SK-N-SH (cell line): ENCODE measurements at regions not wholly inside any gene's neighbourhood (a gene's known extent, or its start where the extent isn't known, plus 50 kb on each side); places are given as distances from the start of the nearest gene placed in this dataset.

Experiments used
- CTCF ChIA-PET: fragments of 300-600, 350-600 bp; formaldehyde crosslinking; extraction: SDS; loops from one replicate; lab custom pipeline; 2021; lab: Yijun Ruan, JAX
- POLR2A ChIA-PET: fragments of 350-600 bp; sonication (Branson Sonifier 250); formaldehyde crosslinking; extraction: SDS; loops from one replicate; lab custom pipeline; 2020; ENCODE audit warnings: antibody characterized with exemption, inconsistent platforms; lab: Yijun Ruan, JAX
- DNase-seq: peaks from one replicate; pipeline ENCODE4 v3.0.0; 2012
- H2AFZ ChIP-seq: fragments of 200-600 bp; sonication (generic); 2 replicates; pipeline ENCODE4 v1.8.1; 2016; ENCODE audit warnings: antibody characterized with exemption, mild to moderate bottlenecking, low read depth
- H3F3A ChIP-seq: fragments of 200-600 bp; sonication (generic); replicated peaks from 2 replicates; pipeline ENCODE3; 2016; ENCODE audit warnings: antibody characterized with exemption, mild to moderate bottlenecking; ENCODE audit not compliant: insufficient read depth
- H3K27ac ChIP-seq, 2 experiments: fragments of 200-500 bp in 1 of 2; fragments of 200-600 bp in 1 of 2; sonication (Bioruptor generic) in 1 of 2; sonication (generic), shearing (Covaris generic) in 1 of 2; 2 replicates each; pipeline versions ENCODE4 v1.5.1 to v1.6.1; 2014 to 2016; ENCODE audit warnings: low read depth in 2 of 2, inconsistent platforms in 1 of 2, low read length in 1 of 2, mild to moderate bottlenecking in 1 of 2, mixed read lengths in 1 of 2
- H3K27me3 ChIP-seq: fragments of 200-600 bp; sonication (generic), shearing (Covaris generic); 2 replicates; pipeline ENCODE4 v1.6.1; 2016; ENCODE audit warnings: mixed run types; ENCODE audit not compliant: insufficient read depth
- H3K36me3 ChIP-seq, 2 experiments: fragments of 200-500 bp in 1 of 2; fragments of 200-600 bp in 1 of 2; sonication (Bioruptor generic) in 1 of 2; sonication (generic) in 1 of 2; replicated peaks in 1 of 2; 2 replicates each; pipeline versions ENCODE3 to v1.5.1; 2014 to 2016; ENCODE audit warnings: low read length in 1 of 2, mild to moderate bottlenecking in 1 of 2; ENCODE audit not compliant: insufficient read depth in 2 of 2, control insufficient read depth in 1 of 2
- H3K4me1 ChIP-seq, 2 experiments: fragments of 200-500 bp in 1 of 2; fragments of 200-600 bp in 1 of 2; sonication (Bioruptor generic) in 1 of 2; sonication (generic), shearing (Covaris generic) in 1 of 2; 2 replicates each; pipeline versions ENCODE4 v1.5.1 to v1.6.1; 2014 to 2016; ENCODE audit warnings: low read depth in 1 of 2, low read length in 1 of 2, mixed run types in 1 of 2; ENCODE audit not compliant: insufficient read depth in 2 of 2, control insufficient read depth in 1 of 2
- H3K4me2 ChIP-seq: fragments of 200-600 bp; sonication (generic), shearing (Covaris generic); 2 replicates; pipeline ENCODE4 v1.6.1; 2017; ENCODE audit warnings: mixed run types
- H3K4me3 ChIP-seq, 2 experiments: fragments of 200-500 bp in 1 of 2; fragments of 200-600 bp in 1 of 2; sonication (Bioruptor generic) in 1 of 2; sonication (generic), shearing (Covaris generic) in 1 of 2; 2 replicates each; pipeline versions ENCODE4 v1.5.1 to v1.8.1; 2014 to 2016; ENCODE audit warnings: low read depth in 2 of 2, inconsistent platforms in 1 of 2, low read length in 1 of 2, mild to moderate bottlenecking in 1 of 2, mixed read lengths in 1 of 2, moderate library complexity in 1 of 2
- H3K79me2 ChIP-seq: fragments of 200-600 bp; sonication (generic); 2 replicates; pipeline ENCODE4 v1.8.1; 2017; ENCODE audit warnings: mild to moderate bottlenecking; ENCODE audit not compliant: insufficient read depth
- H3K9ac ChIP-seq: fragments of 200-600 bp; sonication (generic); 2 replicates; pipeline ENCODE4 v1.6.1; 2017; ENCODE audit warnings: mixed run types
- H3K9me2 ChIP-seq: fragments of 200-600 bp; sonication (generic); 2 replicates; pipeline ENCODE4 v1.6.1; 2017; ENCODE audit warnings: mixed run types
- H3K9me3 ChIP-seq: fragments of 200-600 bp; sonication (generic); 2 replicates; pipeline ENCODE4 v1.6.1; 2017; ENCODE audit warnings: mixed run types, mild to moderate bottlenecking, moderate library complexity
- H4K20me1 ChIP-seq: fragments of 200-600 bp; sonication (generic); 2 replicates; pipeline ENCODE4 v1.6.1; 2017; ENCODE audit warnings: mild to moderate bottlenecking, mixed run types; ENCODE audit not compliant: insufficient read depth
- EZH2phosphoT487 ChIP-seq: fragments of 200-600 bp; sonication (generic); IDR thresholded peaks from 2 replicates; pipeline ENCODE4 v1.6.1; 2017; ENCODE audit warnings: low read depth, mixed run types, mild to moderate bottlenecking, antibody characterized with exemption, moderate library complexity, borderline replicate concordance
- FOXM1 ChIP-seq: IDR thresholded peaks from 2 replicates; pipeline ENCODE4 v1.4.0; 2012; ENCODE audit warnings: low read depth, mild to moderate bottlenecking
- JUND ChIP-seq: IDR thresholded peaks from 2 replicates; pipeline ENCODE4 v1.4.0; 2012
- MAX ChIP-seq: IDR thresholded peaks from 2 replicates; pipeline ENCODE4 v1.4.0; 2012; ENCODE audit warnings: low read depth
- MXI1 ChIP-seq: IDR thresholded peaks from 2 replicates; pipeline ENCODE4 v1.6.1; 2012; ENCODE audit warnings: mild to moderate bottlenecking, low read depth, low read length, improper control_type of control experiment
- NRF1 ChIP-seq: IDR thresholded peaks from 2 replicates; pipeline ENCODE4 v1.6.1; 2012; ENCODE audit warnings: low read depth, mild to moderate bottlenecking, low read length
- PBX3 ChIP-seq: IDR thresholded peaks from 2 replicates; pipeline ENCODE4; 2012
- POLR2AphosphoS5 ChIP-seq: IDR thresholded peaks from 2 replicates; pipeline ENCODE4 v1.6.1; 2012; ENCODE audit warnings: low read depth, low read length
- RCOR1 ChIP-seq: fragments of 150-350 bp; IDR thresholded peaks from 2 replicates; pipeline ENCODE4 v1.6.1; 2017; ENCODE audit warnings: antibody characterized with exemption, low read length
- RXRA ChIP-seq: IDR thresholded peaks from 2 replicates; pipeline ENCODE4 v1.4.0; 2012; ENCODE audit warnings: low read depth, mild to moderate bottlenecking, borderline replicate concordance
- SIN3A ChIP-seq: IDR thresholded peaks from 2 replicates; pipeline ENCODE4 v1.6.1; 2012; ENCODE audit warnings: low read depth, mild to moderate bottlenecking, low read length, moderate library complexity, borderline replicate concordance
- SMC3 ChIP-seq: IDR thresholded peaks from 2 replicates; pipeline ENCODE4 v1.6.1; 2012; ENCODE audit warnings: low read depth, low read length, improper control_type of control experiment
- TAF1 ChIP-seq: IDR thresholded peaks from 2 replicates; pipeline ENCODE4 v1.6.1; 2012; ENCODE audit warnings: low read depth, mild to moderate bottlenecking, low read length, moderate library complexity, borderline replicate concordance
- TCF12 ChIP-seq: IDR thresholded peaks from 2 replicates; pipeline ENCODE4 v1.4.0; 2012
- TEAD4 ChIP-seq: IDR thresholded peaks from 2 replicates; pipeline ENCODE4 v1.4.0; 2012; ENCODE audit warnings: mild to moderate bottlenecking, borderline replicate concordance; ENCODE audit not compliant: insufficient read depth
- USF1 ChIP-seq: IDR thresholded peaks from 2 replicates; pipeline ENCODE4 v1.4.0; 2012; ENCODE audit warnings: low read depth, borderline replicate concordance
- ZBTB33 ChIP-seq: IDR thresholded peaks from 2 replicates; pipeline ENCODE4 v1.4.0; 2012; ENCODE audit warnings: low read depth, borderline replicate concordance

GRCh38 chr5:111859031-111859430 is 102.0 kb upstream of the NREP start:
- ChIA-PET CTCF (interaction anchor here (1.1 kb wide), 1 partner anchor 14 kb away, joined by 3 read pairs; no protein-coding TSS in a partner anchor), POLR2A (no interaction called here)
- Histone ChIP-seq H3K9me2 (no peaks in the 10 kb centered on the region), H3K4me1 (peaks cover 0 to 2% of the 10 kb centered on the region in 2 experiments; a peak in 2 of 4 replicates), H4K20me1 (no peaks in the 10 kb centered on the region), H3K9me3 (no peaks in the 10 kb centered on the region), H3K4me2 (no peak overlapping the region), H3K27ac (peak overlapping the region in 1 of 2 experiments; percentile 1; a peak in 1 of 4 replicates), H3F3A (no peaks in the 10 kb centered on the region), H3K79me2 (no peaks in the 10 kb centered on the region), H3K9ac (no peak overlapping the region), H2AFZ (no peak overlapping the region), H3K4me3 (no peak overlapping the region), H3K36me3 (no peaks in the 10 kb centered on the region), H3K27me3 (no peaks in the 10 kb centered on the region)
- no peak for DNase-seq
- no peak for TF ChIP-seq EZH2phosphoT487
- no peak for TF ChIP-seq ZBTB33
- no peak for TF ChIP-seq PBX3
- no peak for TF ChIP-seq RCOR1
- TF ChIP-seq FOXM1, result no peak
- TF ChIP-seq POLR2AphosphoS5, result no peak
- no peak for TF ChIP-seq TEAD4
- no peak for TF ChIP-seq MXI1
- no peak for TF ChIP-seq TAF1
- TF ChIP-seq NRF1, result no peak
- no peak for TF ChIP-seq MAX
- no peak for TF ChIP-seq USF1
- no peak for TF ChIP-seq TCF12
- TF ChIP-seq SMC3, result no peak
- no peak for TF ChIP-seq JUND
- no peak for TF ChIP-seq SIN3A
- no peak for TF ChIP-seq RXRA
